GM12801 (cell line): ENCODE measurements at regions not wholly inside any gene's neighbourhood (a gene's known extent, or its start where the extent isn't known, plus 50 kb on each side); places are given as distances from the start of the nearest gene placed in this dataset.

ENCODE experiments used
- TF ChIP-seq, protein P1 (sequence below): IDR thresholded peaks from one replicate; pipeline ENCODE4 v1.5.1; 2011; ENCODE audit warnings: control low read depth; ENCODE audit not compliant: insufficient read length; ENCODE audit errors: extremely low read depth

DNA sequence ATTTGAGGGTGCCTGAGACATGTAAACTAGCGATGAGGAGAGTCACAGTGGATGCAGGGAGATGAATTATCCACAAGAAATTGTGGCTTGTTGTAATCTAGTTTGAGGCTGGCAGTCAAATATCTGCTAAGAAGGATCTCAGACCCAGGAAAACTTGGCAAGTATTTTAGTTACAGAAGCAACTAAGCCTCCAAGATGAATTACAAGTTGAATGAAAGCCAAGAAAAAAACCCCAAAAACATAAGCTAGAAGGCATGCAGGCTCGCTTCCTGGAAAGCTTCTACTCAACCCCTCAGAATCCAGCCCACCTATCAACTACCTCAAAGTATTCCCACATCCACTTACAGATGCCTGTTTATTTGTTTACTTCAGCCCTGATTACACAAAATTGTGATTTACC, 696.9 kb downstream of the MAT2B start:
- TF ChIP-seq, protein P1, sequence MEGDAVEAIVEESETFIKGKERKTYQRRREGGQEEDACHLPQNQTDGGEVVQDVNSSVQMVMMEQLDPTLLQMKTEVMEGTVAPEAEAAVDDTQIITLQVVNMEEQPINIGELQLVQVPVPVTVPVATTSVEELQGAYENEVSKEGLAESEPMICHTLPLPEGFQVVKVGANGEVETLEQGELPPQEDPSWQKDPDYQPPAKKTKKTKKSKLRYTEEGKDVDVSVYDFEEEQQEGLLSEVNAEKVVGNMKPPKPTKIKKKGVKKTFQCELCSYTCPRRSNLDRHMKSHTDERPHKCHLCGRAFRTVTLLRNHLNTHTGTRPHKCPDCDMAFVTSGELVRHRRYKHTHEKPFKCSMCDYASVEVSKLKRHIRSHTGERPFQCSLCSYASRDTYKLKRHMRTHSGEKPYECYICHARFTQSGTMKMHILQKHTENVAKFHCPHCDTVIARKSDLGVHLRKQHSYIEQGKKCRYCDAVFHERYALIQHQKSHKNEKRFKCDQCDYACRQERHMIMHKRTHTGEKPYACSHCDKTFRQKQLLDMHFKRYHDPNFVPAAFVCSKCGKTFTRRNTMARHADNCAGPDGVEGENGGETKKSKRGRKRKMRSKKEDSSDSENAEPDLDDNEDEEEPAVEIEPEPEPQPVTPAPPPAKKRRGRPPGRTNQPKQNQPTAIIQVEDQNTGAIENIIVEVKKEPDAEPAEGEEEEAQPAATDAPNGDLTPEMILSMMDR: no peak

DNA sequence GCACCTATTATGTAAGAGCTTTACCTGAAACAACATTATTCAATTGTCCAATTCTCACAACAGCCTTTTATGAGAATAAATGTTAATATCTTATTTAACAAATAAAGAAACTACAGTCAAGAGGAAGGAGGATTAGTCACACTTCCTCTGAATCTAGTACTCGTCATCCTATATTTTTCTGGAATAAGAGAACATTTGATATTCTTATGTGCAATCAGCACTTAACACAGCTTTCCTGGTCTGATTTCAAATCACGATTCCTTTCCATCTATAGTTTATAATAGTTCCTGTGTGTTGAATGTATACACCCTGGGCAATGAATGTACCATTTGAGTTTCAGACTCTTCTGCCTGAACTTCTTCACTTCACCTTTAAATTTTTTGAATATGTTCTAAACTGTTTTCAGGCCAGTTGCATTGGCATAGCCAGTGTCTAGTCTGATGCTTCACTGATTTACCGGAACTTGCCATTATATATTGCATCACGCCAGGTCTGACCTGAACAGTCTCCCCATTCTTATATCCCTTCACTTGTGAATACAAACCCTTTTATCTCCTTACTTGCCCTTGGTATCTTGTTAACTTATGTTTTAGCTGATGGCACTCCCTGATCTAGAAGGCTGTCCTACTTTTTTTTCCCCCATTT, 698.3 kb downstream of the MAT2B start:
- TF ChIP-seq, protein P1: no peak

DNA sequence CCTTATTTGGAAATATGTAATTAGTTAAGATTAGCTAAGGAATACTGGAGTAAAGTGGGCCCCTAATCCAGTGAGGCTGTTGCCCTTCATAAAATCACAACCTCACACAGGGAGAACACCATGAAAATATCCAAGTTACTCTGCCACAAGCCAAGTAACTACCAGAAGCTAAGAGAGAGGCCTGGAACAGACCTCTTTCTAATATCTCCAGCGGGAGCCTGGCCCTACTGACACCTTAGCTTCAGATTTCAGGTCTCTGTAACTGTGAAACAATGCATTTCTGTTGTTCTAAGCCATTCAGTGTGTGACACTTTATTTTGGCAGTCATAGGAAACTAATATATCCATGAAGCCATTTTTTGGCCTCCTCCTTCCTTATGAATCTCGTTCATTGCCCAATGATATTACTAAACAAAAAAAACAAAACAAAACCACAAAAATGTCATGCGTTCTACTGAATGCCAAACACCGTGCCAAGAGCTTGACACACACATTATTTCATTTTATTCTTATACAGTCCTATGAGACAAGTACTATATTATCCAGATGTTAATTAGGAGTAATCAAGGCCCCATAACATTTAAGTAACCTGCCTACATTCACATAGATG, 699.0 kb downstream of the MAT2B start:
- TF ChIP-seq, protein P1: no peak

DNA sequence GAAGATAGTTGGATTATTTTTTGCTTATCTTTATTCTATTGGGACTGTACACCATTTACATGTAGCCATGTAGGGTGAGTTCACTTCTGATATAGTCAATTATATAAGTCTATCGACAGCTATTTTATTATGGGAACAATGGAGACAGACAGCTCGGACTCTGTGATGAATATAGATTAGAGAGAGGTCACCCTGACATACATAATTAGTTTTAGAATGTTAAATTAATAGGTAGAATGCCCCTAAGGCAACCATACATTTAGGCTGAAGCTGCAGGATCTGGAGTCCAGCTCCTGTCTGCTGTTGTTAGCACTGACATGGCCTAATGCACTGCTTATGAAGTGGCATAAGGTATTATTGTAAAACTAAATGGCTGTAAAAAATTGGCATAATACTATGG, 700.8 kb downstream of the MAT2B start:
- TF ChIP-seq, protein P1: no peak

DNA sequence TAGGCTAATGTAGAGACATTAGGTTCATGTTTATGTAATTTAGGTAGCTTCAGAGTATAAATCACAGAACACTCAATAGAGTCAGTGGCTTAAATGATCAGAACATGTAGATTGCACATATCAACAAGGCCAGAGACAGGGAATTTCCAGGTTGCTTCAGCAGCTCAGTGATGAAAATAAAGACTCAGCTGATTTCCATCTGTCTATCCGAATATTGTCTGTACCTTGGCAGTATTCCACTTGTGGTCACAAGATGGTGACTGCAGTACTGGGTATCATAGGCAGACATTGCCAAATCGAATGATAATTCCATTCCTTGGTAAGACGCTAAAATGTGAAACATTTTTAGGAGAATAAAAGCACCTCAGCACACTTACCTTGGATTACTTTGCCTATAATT, 702.2 kb downstream of the MAT2B start:
- TF ChIP-seq, protein P1: no peak

DNA sequence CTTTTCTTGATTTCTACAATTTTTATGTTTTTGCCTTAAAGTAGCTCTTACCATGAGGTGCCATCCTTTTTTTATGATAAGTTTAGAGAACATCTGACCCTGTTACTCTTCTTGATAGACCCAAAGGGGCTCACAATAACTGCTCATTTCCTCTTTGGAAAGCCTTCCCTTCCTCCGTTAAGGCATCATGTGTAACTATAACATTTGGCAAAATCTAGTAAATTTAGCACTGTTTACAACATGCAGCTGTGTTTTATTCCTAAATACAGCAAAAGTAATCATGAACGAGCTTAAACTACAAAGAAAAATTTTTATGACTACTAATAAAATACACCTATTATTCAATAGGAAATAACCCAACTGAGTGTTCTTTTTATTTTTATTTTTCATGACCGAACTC, 705.1 kb downstream of the MAT2B start:
- TF ChIP-seq, protein P1: no peak

DNA sequence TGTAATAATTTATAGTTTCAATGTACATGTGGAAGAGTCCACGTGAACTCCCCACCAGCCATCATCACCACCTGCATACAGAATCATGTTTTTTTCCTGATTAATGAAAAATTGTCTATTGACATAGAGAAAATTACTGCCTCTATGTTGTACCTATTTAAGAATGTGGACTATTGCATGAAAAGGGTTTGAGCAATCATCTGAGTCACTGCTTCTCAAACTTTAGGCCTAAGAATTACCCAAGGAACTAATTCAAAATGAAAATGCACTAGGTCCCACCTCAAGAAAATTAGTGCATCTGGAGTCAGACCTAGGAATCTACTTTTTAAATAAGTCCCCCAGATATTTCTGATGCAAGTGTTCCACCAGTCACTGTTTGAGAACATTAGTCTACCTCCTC, 709.3 kb downstream of the MAT2B start:
- TF ChIP-seq, protein P1: no peak
